Endothelial cell of umbilical vein (primary cell): ENCODE measurements at regions not wholly inside any gene's neighbourhood (a gene's known extent, or its start where the extent isn't known, plus 50 kb on each side); places are given as distances from the start of the nearest gene placed in this dataset.

Experiments
- BruUV-seq: library from RNA; stranded (reverse); fragments of 400-500 nt; replicated peaks from 2 replicates; lab custom pipeline; 2021; lab: Mats Ljungman, UMichigan
- CTCF ChIA-PET: fragments of 300-600, 350-600 bp; sonication (Branson Sonifier 250); formaldehyde crosslinking; loops from one replicate; lab custom pipeline; 2021; ENCODE audit warnings: antibody characterized with exemption, inconsistent platforms; lab: Charles Lee
- POLR2A ChIA-PET: fragments of 300-600, 350-600 bp; sonication (Branson Sonifier 250); formaldehyde crosslinking; loops from one replicate; lab custom pipeline; 2021; ENCODE audit warnings: antibody characterized with exemption, inconsistent platforms; lab: Charles Lee
- DNase-seq: peaks from one replicate; pipeline ENCODE4 v3.0.0-alpha.2; 2011; ENCODE audit warnings: low read depth, low spot score
- FAIRE-seq: peaks from 2 replicates; lab custom pipeline; 2011; peaks lifted over from hg19 to GRCh38; lab: Jason Lieb, UNC
- H2AFZ ChIP-seq: 2 replicates; pipeline ENCODE4 v1.6.0; 2012; ENCODE audit warnings: low read depth, low read length, control low read depth, inconsistent platforms
- H3K27ac ChIP-seq: 2 replicates; pipeline ENCODE4 v1.5.1; 2011; ENCODE audit warnings: low read depth, mild to moderate bottlenecking, control low read depth, low read length, moderate library complexity; ENCODE audit not compliant: insufficient read depth
- H3K27me3 ChIP-seq, 2 experiments: 2 replicates each; pipeline versions ENCODE4 v1.6.0 to v1.6.1; 2011; ENCODE audit warnings: low read length in 2 of 2, mixed read lengths in 1 of 2; ENCODE audit not compliant: control insufficient read depth in 2 of 2, insufficient read depth in 2 of 2
- H3K36me3 ChIP-seq, 2 experiments: 2 replicates in 1 of 2; 3 replicates in 1 of 2; pipeline ENCODE4 v1.5.1; 2011; ENCODE audit warnings: low read length in 2 of 2, mild to moderate bottlenecking in 1 of 2, moderate library complexity in 1 of 2; ENCODE audit not compliant: control insufficient read depth in 2 of 2, insufficient read depth in 2 of 2; ENCODE audit errors: extremely low read depth in 1 of 2
- H3K4me1 ChIP-seq: 3 replicates; pipeline ENCODE4 v1.5.1; 2011; ENCODE audit warnings: mild to moderate bottlenecking, low read length; ENCODE audit not compliant: control insufficient read depth, insufficient read depth; ENCODE audit errors: extremely low read depth
- H3K4me2 ChIP-seq: 2 replicates; pipeline ENCODE4 v1.6.1; 2011; ENCODE audit warnings: low read length, control low read depth, mixed read lengths; ENCODE audit not compliant: insufficient read depth
- H3K4me3 ChIP-seq, 3 experiments: fragments of 200-600 bp in 1 of 3; sonication (generic), shearing (Covaris generic) in 1 of 3; replicated peaks in 1 of 3; 2 replicates each; pipeline ENCODE4 v1.5.1; 2011 to 2016; ENCODE audit warnings: control low read depth in 3 of 3, low read length in 3 of 3, mild to moderate bottlenecking in 2 of 3, inconsistent platforms in 1 of 3, low read depth in 1 of 3, moderate library complexity in 1 of 3; ENCODE audit not compliant: insufficient read depth in 1 of 3
- H3K79me2 ChIP-seq: 2 replicates; pipeline ENCODE4 v1.6.0; 2012; ENCODE audit warnings: low read length, inconsistent platforms; ENCODE audit not compliant: control insufficient read depth, insufficient read depth
- H3K9ac ChIP-seq: replicated peaks from 2 replicates; pipeline ENCODE3; 2011; ENCODE audit warnings: low read length, control low read depth; ENCODE audit not compliant: insufficient read depth; ENCODE audit errors: extremely low read depth
- H3K9me1 ChIP-seq: replicated peaks from 3 replicates; pipeline ENCODE4 v1.6.0; 2011; ENCODE audit warnings: mild to moderate bottlenecking, low read length; ENCODE audit not compliant: control insufficient read depth, insufficient read depth; ENCODE audit errors: extremely low read depth
- H3K9me3 ChIP-seq: replicated peaks from 2 replicates; pipeline ENCODE4 v1.5.1; 2012; ENCODE audit warnings: low read length, inconsistent platforms; ENCODE audit not compliant: control insufficient read depth, insufficient read depth
- H4K20me1 ChIP-seq: replicated peaks from 2 replicates; pipeline ENCODE3; 2011; ENCODE audit warnings: mild to moderate bottlenecking, low read length; ENCODE audit not compliant: control insufficient read depth, insufficient read depth; ENCODE audit errors: extremely low read depth
- CTCF ChIP-seq, 2 donors: IDR thresholded peaks; 1 replicate in 1 of 2; 2 replicates in 1 of 2; pipeline ENCODE4 v1.5.1; 2011; ENCODE audit warnings: low read length in 2 of 2, mild to moderate bottlenecking in 2 of 2, moderate library complexity in 2 of 2, control low read depth in 1 of 2, inconsistent platforms in 1 of 2, low read depth in 1 of 2; ENCODE audit not compliant: insufficient read depth in 1 of 2; ENCODE audit errors: extremely low read depth in 1 of 2
- EZH2 ChIP-seq: IDR thresholded peaks from 2 replicates; pipeline ENCODE4 v1.6.1; 2012; ENCODE audit warnings: borderline replicate concordance, low read depth, mild to moderate bottlenecking, moderate library complexity, low read length, inconsistent platforms; ENCODE audit not compliant: severe bottlenecking
- FOS ChIP-seq: IDR thresholded peaks from 2 replicates; pipeline ENCODE4 v1.6.1; 2011; ENCODE audit warnings: mild to moderate bottlenecking, low read length, moderate library complexity, borderline replicate concordance; ENCODE audit not compliant: insufficient read depth
- GATA2 ChIP-seq: IDR thresholded peaks from 2 replicates; pipeline ENCODE4 v1.7.0; 2011; ENCODE audit warnings: low read depth, mild to moderate bottlenecking, moderate library complexity, mixed read lengths, low read length; ENCODE audit not compliant: insufficient read length, insufficient read depth
- JUN ChIP-seq: IDR thresholded peaks from 2 replicates; pipeline ENCODE4 v1.6.1; 2011; ENCODE audit warnings: borderline replicate concordance, low read depth; ENCODE audit not compliant: insufficient read length, insufficient read depth
- MAX ChIP-seq: IDR thresholded peaks from 2 replicates; pipeline ENCODE4 v1.6.1; 2011; ENCODE audit not compliant: insufficient read depth, insufficient read length
- MYC ChIP-seq: IDR thresholded peaks from one replicate; pipeline ENCODE4 v1.6.1; 2011; ENCODE audit warnings: mild to moderate bottlenecking, low read depth, low read length
- POLR2A ChIP-seq: IDR thresholded peaks from 2 replicates; pipeline ENCODE4 v1.6.1; 2012; ENCODE audit warnings: low read depth, mild to moderate bottlenecking, control low read depth, low read length
- POLR2AphosphoS5 ChIP-seq: IDR thresholded peaks from 2 replicates; pipeline ENCODE4 v1.6.1; 2012; ENCODE audit warnings: low read depth, mild to moderate bottlenecking, control low read depth, low read length, moderate library complexity; ENCODE audit not compliant: insufficient read depth
- dilution Hi-C: fragments of 300-500 bp; cut with MboI; formaldehyde crosslinking; loops from one replicate; pipeline ENCODE4 v1.15.0; 2019; ENCODE audit warnings: low sequenced_read_pairs; ENCODE audit not compliant: extremely low pct_ligation_motif_present
- intact Hi-C: fragments of 100-400 bp; cut with micrococcal nuclease; formaldehyde crosslinking; loops from one replicate; pipeline ENCODE4 v1.10.0; 2022

GRCh38 chr1:221873673-221874072 lies 131.8 kb upstream of the DUSP10 start:
- Histone ChIP-seq H2AFZ (no peak overlapping the region), H4K20me1 (no peaks in the 10 kb centered on the region), H3K27ac (no peak overlapping the region), H3K9me3 (no peaks in the 10 kb centered on the region), H3K4me3 (no peak overlapping the region), H3K4me1 (peaks cover 8% of the 10 kb centered on the region), H3K27me3 (no peaks in the 10 kb centered on the region), H3K9me1 (no peaks in the 10 kb centered on the region), H3K79me2 (no peaks in the 10 kb centered on the region), H3K36me3 (no peaks in the 10 kb centered on the region), H3K4me2 (no peak overlapping the region), H3K9ac (no peak overlapping the region)
- CTCF ChIA-PET: interaction anchor here (1.2 kb wide), 1 partner anchor 41 kb away, joined by 4 read pairs; no protein-coding TSS in a partner anchor
- DNase-seq (no peak), FAIRE-seq (no peak)
- intact Hi-C loops: no loop called here
- BruUV-seq: no TSS peak
- TF ChIP-seq MAX (no peak), MYC (no peak), FOS (no peak), POLR2A (no peak), POLR2AphosphoS5 (no peak), GATA2 (no peak), EZH2 (no peak), JUN (no peak), CTCF (IDR thresholded peaks at IDR 0.05; ENCODE audit: extremely low read depth in 1 of 2, insufficient read depth in 1 of 2, low read depth in 1 of 2, low read length in 2 of 2) (no peak)
- dilution Hi-C loops: no loop called here
- POLR2A ChIA-PET: no interaction called here
